AG04450 (cell line): ENCODE measurements at regions not wholly inside any gene's neighbourhood (a gene's known extent, or its start where the extent isn't known, plus 50 kb on each side); places are given as distances from the start of the nearest gene placed in this dataset.
"Not testable (repeated sequence)": the region's sequence is repeated elsewhere in the genome, so short reads cannot be mapped to it uniquely, and the experiment has no call there.

Experiments
- CTCF ChIA-PET: fragments of 300-600, 350-600 bp; formaldehyde crosslinking; extraction: SDS; loops from one replicate; lab custom pipeline; 2022; ENCODE audit warnings: antibody characterized with exemption, inconsistent platforms; lab: Charles Lee
- POLR2A ChIA-PET: fragments of 350-600 bp; formaldehyde crosslinking; extraction: SDS; loops from one replicate; lab custom pipeline; 2021; ENCODE audit warnings: antibody characterized with exemption, inconsistent platforms; lab: Yijun Ruan, JAX
- DNase-seq: peaks from one replicate; pipeline ENCODE4 v3.0.0-alpha.2; 2011; ENCODE audit warnings: low read depth, low spot score
- H3K27ac ChIP-seq: one replicate; pipeline ENCODE4 v1.5.1; 2012; ENCODE audit warnings: low read depth, low read length, control low read depth
- H3K27me3 ChIP-seq: one replicate; pipeline ENCODE4 v1.6.0; 2012; ENCODE audit warnings: low read length; ENCODE audit not compliant: control insufficient read depth, insufficient read depth
- H3K4me3 ChIP-seq: 2 replicates; pipeline ENCODE4 v1.5.1; 2011; ENCODE audit warnings: mild to moderate bottlenecking, low read depth, low read length, control low read depth
- H3K9me3 ChIP-seq: 2 replicates; pipeline ENCODE4 v1.5.1; 2012; ENCODE audit warnings: low read length; ENCODE audit not compliant: control insufficient read depth, insufficient read depth
- TF ChIP-seq, protein P1 (sequence below): IDR thresholded peaks from 2 replicates; pipeline ENCODE4 v1.5.1; 2011; ENCODE audit warnings: low read depth, low read length, control low read depth, inconsistent platforms

DNA sequence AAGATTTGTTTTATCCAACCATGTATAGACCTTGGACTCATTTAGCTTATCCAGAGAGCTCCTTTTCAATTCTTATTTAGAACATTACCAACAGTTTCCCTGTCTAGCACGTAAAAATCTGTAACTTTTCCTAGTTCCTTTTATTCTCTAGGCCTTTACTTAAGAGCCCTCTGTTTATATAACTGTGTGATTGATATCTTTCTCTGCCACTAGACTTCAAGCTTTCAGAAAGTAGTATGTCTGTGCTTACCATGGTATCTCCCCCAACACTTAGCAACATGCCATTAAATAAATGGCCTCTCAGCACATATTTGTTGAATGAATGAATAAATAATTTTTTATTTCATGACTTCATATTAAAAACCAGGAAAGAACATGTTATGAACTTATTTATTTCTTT lies 209.4 kb downstream of the PTPRC start:
- Histone ChIP-seq H3K4me3 (no peak overlapping the region), H3K9me3 (no peaks in the 10 kb centered on the region), H3K27ac (no peak overlapping the region), H3K27me3 (no peaks in the 10 kb centered on the region)
- CTCF ChIA-PET, result no interaction called here
- POLR2A ChIA-PET, result no interaction called here
- TF ChIP-seq, protein P1, sequence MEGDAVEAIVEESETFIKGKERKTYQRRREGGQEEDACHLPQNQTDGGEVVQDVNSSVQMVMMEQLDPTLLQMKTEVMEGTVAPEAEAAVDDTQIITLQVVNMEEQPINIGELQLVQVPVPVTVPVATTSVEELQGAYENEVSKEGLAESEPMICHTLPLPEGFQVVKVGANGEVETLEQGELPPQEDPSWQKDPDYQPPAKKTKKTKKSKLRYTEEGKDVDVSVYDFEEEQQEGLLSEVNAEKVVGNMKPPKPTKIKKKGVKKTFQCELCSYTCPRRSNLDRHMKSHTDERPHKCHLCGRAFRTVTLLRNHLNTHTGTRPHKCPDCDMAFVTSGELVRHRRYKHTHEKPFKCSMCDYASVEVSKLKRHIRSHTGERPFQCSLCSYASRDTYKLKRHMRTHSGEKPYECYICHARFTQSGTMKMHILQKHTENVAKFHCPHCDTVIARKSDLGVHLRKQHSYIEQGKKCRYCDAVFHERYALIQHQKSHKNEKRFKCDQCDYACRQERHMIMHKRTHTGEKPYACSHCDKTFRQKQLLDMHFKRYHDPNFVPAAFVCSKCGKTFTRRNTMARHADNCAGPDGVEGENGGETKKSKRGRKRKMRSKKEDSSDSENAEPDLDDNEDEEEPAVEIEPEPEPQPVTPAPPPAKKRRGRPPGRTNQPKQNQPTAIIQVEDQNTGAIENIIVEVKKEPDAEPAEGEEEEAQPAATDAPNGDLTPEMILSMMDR, result no peak
- DNase-seq, result no peak

DNA sequence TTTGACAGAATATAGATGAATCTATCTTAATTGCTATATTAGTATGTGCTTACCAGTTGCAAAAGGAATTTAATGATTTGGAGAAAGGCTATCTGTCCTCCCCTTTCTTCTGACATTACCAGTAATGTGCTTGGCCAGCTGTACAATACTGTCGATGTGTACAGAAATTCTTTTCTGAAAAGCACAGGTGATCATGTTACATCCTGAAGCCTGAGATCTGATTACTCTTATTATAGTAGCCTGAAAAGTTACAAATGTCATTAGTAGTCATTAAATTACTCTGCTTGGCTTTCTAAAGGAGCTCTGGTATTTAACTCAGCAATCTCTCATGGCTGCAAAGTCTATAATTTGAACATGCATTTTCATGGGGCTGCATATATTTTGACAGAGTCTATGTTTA lies 209.8 kb downstream of the PTPRC start:
- Histone ChIP-seq H3K27ac (no peak overlapping the region), H3K9me3 (no peaks in the 10 kb centered on the region), H3K4me3 (no peak overlapping the region), H3K27me3 (no peaks in the 10 kb centered on the region)
- ChIA-PET CTCF (no interaction called here), POLR2A (no interaction called here)
- TF ChIP-seq, protein P1, result no peak
- DNase-seq, result no peak

DNA sequence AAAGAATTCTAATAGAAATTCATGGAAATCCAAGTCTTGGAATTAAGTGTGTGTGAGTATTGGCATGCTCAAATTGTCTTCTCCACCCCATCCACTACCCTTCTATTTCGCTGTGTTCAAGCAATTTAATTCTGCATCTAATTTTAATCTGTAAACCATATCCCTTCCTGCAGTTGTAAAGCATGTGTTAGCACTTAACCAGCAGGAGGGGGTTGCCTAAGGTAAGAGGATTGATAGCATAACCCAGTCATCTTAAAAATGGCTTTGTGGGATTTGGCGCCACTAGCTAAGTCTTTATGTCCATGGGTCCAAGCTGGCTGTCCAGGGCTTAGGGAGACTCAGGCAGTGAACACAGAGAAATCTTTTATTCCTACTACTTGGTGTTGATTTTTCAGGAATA lies 210.3 kb downstream of the PTPRC start:
- no peak overlapping the region for H3K4me3 ChIP-seq
- DNase-seq, result no peak
- H3K27ac ChIP-seq, result no peak overlapping the region
- CTCF ChIA-PET, result no interaction called here
- TF ChIP-seq, protein P1, result no peak
- H3K9me3 ChIP-seq, result no peaks in the 10 kb centered on the region
- POLR2A ChIA-PET, result no interaction called here
- H3K27me3 ChIP-seq, result no peaks in the 10 kb centered on the region

DNA sequence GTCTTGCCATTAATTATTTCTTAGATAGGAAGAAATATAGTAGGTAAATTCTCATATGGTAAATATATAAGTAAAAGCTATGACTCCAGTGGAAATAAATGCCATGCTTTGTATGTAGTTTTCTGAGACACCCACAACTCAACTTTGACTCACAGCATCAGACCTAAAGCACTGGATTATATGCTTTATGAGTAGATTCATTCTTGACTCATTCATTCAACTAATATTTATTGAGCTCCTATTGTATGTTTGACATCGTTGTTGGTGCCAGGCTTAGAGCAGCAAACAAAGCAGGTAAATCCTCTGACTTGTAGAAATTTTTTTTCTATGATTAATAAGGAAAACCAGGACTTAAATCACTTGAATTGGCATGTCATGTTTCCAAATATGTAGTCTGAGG lies 211.4 kb downstream of the PTPRC start:
- DNase-seq, result no peak
- TF ChIP-seq, protein P1, result no peak

DNA sequence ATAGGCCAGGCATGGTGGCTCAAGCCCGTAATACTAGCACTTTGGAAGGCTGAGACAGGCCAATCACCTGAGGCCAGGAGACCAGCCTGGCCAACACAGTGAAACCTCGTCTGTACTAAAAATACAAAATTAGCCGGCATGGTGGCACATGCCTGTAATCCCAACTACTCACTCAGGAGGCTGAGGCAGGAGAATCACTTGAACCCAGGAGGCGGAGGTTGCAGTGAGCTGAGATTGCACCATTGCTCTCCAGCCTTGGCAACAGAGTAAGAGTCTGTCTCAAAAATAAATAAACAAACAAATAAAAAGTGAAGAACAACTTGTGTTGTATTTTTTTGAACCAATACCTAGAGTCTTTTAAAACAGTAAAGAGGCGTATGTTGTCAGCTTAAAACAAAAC lies 212.1 kb downstream of the PTPRC start:
- H3K27ac ChIP-seq, DNase-seq, H3K27me3 ChIP-seq, POLR2A ChIA-PET, CTCF ChIA-PET, H3K4me3 ChIP-seq, H3K9me3 ChIP-seq: not testable (repeated sequence)

More for the DNA sequence above, 211.4 kb downstream of the PTPRC start:
- Histone ChIP-seq H3K27ac (no peak overlapping the region), H3K9me3 (no peaks in the 10 kb centered on the region), H3K27me3 (no peaks in the 10 kb centered on the region), H3K4me3 (no peak overlapping the region)
- POLR2A ChIA-PET, result no interaction called here
- CTCF ChIA-PET, result no interaction called here

DNA sequence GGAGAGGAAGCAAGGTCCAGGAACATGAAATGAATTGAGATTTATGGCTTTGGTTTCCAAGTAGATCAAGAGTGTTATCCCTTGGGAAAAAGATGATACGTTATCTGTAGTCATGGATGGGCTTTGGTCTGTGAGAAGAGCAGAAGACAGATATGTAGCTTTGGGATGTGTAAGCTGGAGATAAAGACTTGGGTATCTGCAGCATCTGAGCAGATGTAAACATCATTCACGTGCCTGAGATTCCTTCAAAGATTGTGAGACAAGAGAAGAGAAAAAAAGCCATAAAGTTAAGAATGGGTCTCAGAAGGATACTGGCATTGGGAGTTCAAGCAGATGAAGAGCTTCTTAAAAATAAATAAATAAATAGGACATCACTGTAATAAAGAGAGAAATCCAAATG lies 217.8 kb downstream of the PTPRC start:
- H3K27ac ChIP-seq, result no peak overlapping the region
- TF ChIP-seq, protein P1, result no peak
- no peaks in the 10 kb centered on the region for H3K27me3 ChIP-seq
- H3K4me3 ChIP-seq, result no peak overlapping the region
- ChIA-PET POLR2A (no interaction called here), CTCF (no interaction called here)
- H3K9me3 ChIP-seq, result no peaks in the 10 kb centered on the region
- no peak for DNase-seq
